HEK293 (cell line): ENCODE measurements at regions not wholly inside any gene's neighbourhood (a gene's known extent, or its start where the extent isn't known, plus 50 kb on each side); places are given as distances from the start of the nearest gene placed in this dataset.

Experiments used
- CTCF ChIA-PET: fragments of 350-600 bp; formaldehyde crosslinking; extraction: SDS; loops from one replicate; lab custom pipeline; 2021; ENCODE audit warnings: antibody characterized with exemption; lab: Yijun Ruan, JAX
- POLR2A ChIA-PET: fragments of 300-600 bp; formaldehyde crosslinking; extraction: SDS; loops from one replicate; lab custom pipeline; 2020; ENCODE audit warnings: antibody characterized with exemption, inconsistent platforms; lab: Yijun Ruan, JAX
- H3K27ac ChIP-seq: fragments of 200-500 bp; sonication (Bioruptor generic); 2 replicates; pipeline ENCODE4 v1.5.1; 2014; ENCODE audit warnings: low read depth, low read length, control low read depth, inconsistent platforms; ENCODE audit errors: extremely low read depth
- H3K36me3 ChIP-seq, 2 experiments: fragments of 200-500 bp in 1 of 2; sonication (Bioruptor generic) in 1 of 2; 1 replicate in 1 of 2; 2 replicates in 1 of 2; pipeline ENCODE4 v1.5.1; 2014 to 2017; ENCODE audit warnings: inconsistent platforms in 2 of 2, low read length in 2 of 2; ENCODE audit not compliant: control insufficient read depth in 2 of 2, insufficient read depth in 1 of 2
- H3K4me1 ChIP-seq: fragments of 200-500 bp; sonication (Bioruptor generic); 2 replicates; pipeline ENCODE4 v1.5.1; 2014; ENCODE audit warnings: mild to moderate bottlenecking, low read length, inconsistent platforms; ENCODE audit not compliant: control insufficient read depth, insufficient read depth
- H3K4me3 ChIP-seq: 2 replicates; pipeline ENCODE4 v1.5.1; 2011; ENCODE audit warnings: low read depth, mild to moderate bottlenecking, control low read depth, low read length, moderate library complexity
- H3K9me3 ChIP-seq: fragments of 200-500 bp; sonication (Bioruptor generic); 2 replicates; pipeline ENCODE4 v1.5.1; 2014; ENCODE audit warnings: low read depth, low read length, inconsistent platforms; ENCODE audit not compliant: control insufficient read depth, insufficient read depth
- ATF2 ChIP-seq: fragments of 450-650 bp; formaldehyde crosslinking; IDR thresholded peaks from 2 replicates; pipeline ENCODE4 v1.5.1; 2016; ENCODE audit warnings: missing biosample characterization, missing genetic modification characterization, low read depth
- ELK4 ChIP-seq: IDR thresholded peaks from 2 replicates; pipeline ENCODE4 v1.6.1; 2011; ENCODE audit warnings: mild to moderate bottlenecking, low read depth, low read length, borderline replicate concordance
- OVOL3 ChIP-seq: fragments of 450-650 bp; formaldehyde crosslinking; IDR thresholded peaks from 2 replicates; pipeline ENCODE4 v1.5.1; 2016; ENCODE audit warnings: missing biosample characterization, missing genetic modification characterization
- SP2 ChIP-seq: fragments of 450-650 bp; formaldehyde crosslinking; IDR thresholded peaks from 2 replicates; pipeline ENCODE4 v1.5.1; 2016; ENCODE audit warnings: missing biosample characterization, missing genetic modification characterization
- SP7 ChIP-seq: fragments of 450-650 bp; formaldehyde crosslinking; IDR thresholded peaks from 2 replicates; pipeline ENCODE4 v1.5.1; 2016; ENCODE audit warnings: missing biosample characterization, missing genetic modification characterization
- TSHZ1 ChIP-seq: fragments of 450-650 bp; formaldehyde crosslinking; IDR thresholded peaks from 2 replicates; pipeline ENCODE4 v1.5.1; 2016; ENCODE audit warnings: missing biosample characterization, missing genetic modification characterization, borderline replicate concordance
- ZBTB10 ChIP-seq: fragments of 450-650 bp; formaldehyde crosslinking; IDR thresholded peaks from 2 replicates; pipeline ENCODE4 v1.5.1; 2016; ENCODE audit warnings: missing biosample characterization, missing genetic modification characterization
- ZBTB7A ChIP-seq: fragments of 450-650 bp; formaldehyde crosslinking; IDR thresholded peaks from 2 replicates; pipeline ENCODE4 v1.5.1; 2016; ENCODE audit warnings: low read depth, missing biosample characterization, missing genetic modification characterization
- ZFP37 ChIP-seq: fragments of 450-650 bp; formaldehyde crosslinking; IDR thresholded peaks from 2 replicates; pipeline ENCODE4 v1.5.1; 2016; ENCODE audit warnings: missing biosample characterization, missing genetic modification characterization
- ZNF10 ChIP-seq: fragments of 450-650 bp; formaldehyde crosslinking; IDR thresholded peaks from 2 replicates; pipeline ENCODE4 v1.5.1; 2017; ENCODE audit warnings: missing biosample characterization, missing genetic modification characterization
- ZNF138 ChIP-seq: fragments of 450-650 bp; formaldehyde crosslinking; IDR thresholded peaks from 2 replicates; pipeline ENCODE4 v1.5.1; 2016; ENCODE audit warnings: missing biosample characterization, missing genetic modification characterization, borderline replicate concordance
- ZNF169 ChIP-seq: fragments of 450-650 bp; formaldehyde crosslinking; IDR thresholded peaks from 2 replicates; pipeline ENCODE4 v1.5.1; 2016; ENCODE audit warnings: missing biosample characterization, missing genetic modification characterization
- ZNF174 ChIP-seq: fragments of 450-650 bp; formaldehyde crosslinking; IDR thresholded peaks from 2 replicates; pipeline ENCODE4 v1.5.0; 2017; ENCODE audit warnings: missing biosample characterization, mild to moderate bottlenecking, missing genetic modification characterization
- ZNF18 ChIP-seq: fragments of 450-650 bp; formaldehyde crosslinking; IDR thresholded peaks from 2 replicates; pipeline ENCODE4 v1.5.1; 2016; ENCODE audit warnings: missing biosample characterization, missing genetic modification characterization
- ZNF211 ChIP-seq: fragments of 450-650 bp; formaldehyde crosslinking; IDR thresholded peaks from 2 replicates; pipeline ENCODE4 v1.5.1; 2016; ENCODE audit warnings: low read depth, missing biosample characterization, missing genetic modification characterization
- ZNF214 ChIP-seq: fragments of 450-650 bp; formaldehyde crosslinking; IDR thresholded peaks from 2 replicates; pipeline ENCODE4 v1.5.1; 2017; ENCODE audit warnings: missing biosample characterization, mild to moderate bottlenecking, missing genetic modification characterization, borderline replicate concordance
- ZNF23 ChIP-seq: fragments of 450-650 bp; formaldehyde crosslinking; IDR thresholded peaks from 2 replicates; pipeline ENCODE4 v1.5.1; 2016; ENCODE audit warnings: missing biosample characterization, missing genetic modification characterization, borderline replicate concordance
- ZNF274 ChIP-seq, 2 experiments: fragments of 200-500 bp in 1 of 2; fragments of 450-650 bp in 1 of 2; sonication (Bioruptor generic) in 1 of 2; formaldehyde crosslinking in 1 of 2; IDR thresholded peaks; 2 replicates each; pipeline versions ENCODE4 v1.5.1 to v1.6.1; 2014 to 2016; ENCODE audit warnings: borderline replicate concordance in 1 of 2, inconsistent platforms in 1 of 2, low read length in 1 of 2, missing biosample characterization in 1 of 2, missing genetic modification characterization in 1 of 2
- ZNF302 ChIP-seq: fragments of 450-650 bp; formaldehyde crosslinking; IDR thresholded peaks from 2 replicates; pipeline ENCODE4 v1.5.1; 2016; ENCODE audit warnings: missing biosample characterization, missing genetic modification characterization, low read depth
- ZNF341 ChIP-seq: fragments of 450-650 bp; formaldehyde crosslinking; IDR thresholded peaks from 2 replicates; pipeline ENCODE4; 2016; ENCODE audit warnings: low read depth, missing biosample characterization, missing genetic modification characterization
- ZNF394 ChIP-seq: fragments of 450-650 bp; formaldehyde crosslinking; IDR thresholded peaks from 2 replicates; pipeline ENCODE4 v1.5.1; 2016; ENCODE audit warnings: missing biosample characterization, missing genetic modification characterization, mild to moderate bottlenecking, moderate library complexity, borderline replicate concordance
- ZNF514 ChIP-seq: fragments of 450-650 bp; formaldehyde crosslinking; IDR thresholded peaks from 2 replicates; pipeline ENCODE4 v1.5.1; 2016; ENCODE audit warnings: missing biosample characterization, missing genetic modification characterization
- ZNF555 ChIP-seq: fragments of 450-650 bp; formaldehyde crosslinking; conservative IDR thresholded peaks from 2 replicates; pipeline ENCODE4 v1.5.1; 2017; ENCODE audit warnings: missing biosample characterization, mild to moderate bottlenecking, missing genetic modification characterization, inconsistent platforms
- ZNF645 ChIP-seq: fragments of 450-650 bp; formaldehyde crosslinking; IDR thresholded peaks from 2 replicates; pipeline ENCODE4; 2016; ENCODE audit warnings: missing biosample characterization, missing genetic modification characterization
- ZNF792 ChIP-seq: fragments of 450-650 bp; formaldehyde crosslinking; IDR thresholded peaks from 2 replicates; pipeline ENCODE4 v1.5.1; 2016; ENCODE audit warnings: missing biosample characterization, missing genetic modification characterization

GRCh38 chr4:101724093-101724492, 66.4 kb upstream of the BANK1 start:
- TF ChIP-seq ZFP37 (tag by site-specific recombination) (no peak), ZNF138 (tag by site-specific recombination) (no peak), ZNF302 (tag by site-specific recombination) (no peak), ZNF394 (tag by site-specific recombination) (no peak), ZNF555 (tag by site-specific recombination) (no peak), ZNF169 (tag by site-specific recombination) (no peak), ATF2 (no peak), SP2 (tag by site-specific recombination) (no peak), ZNF211 (tag by site-specific recombination) (no peak), ZNF10 (tag by site-specific recombination) (no peak), SP7 (tag by site-specific recombination) (no peak), ZNF214 (tag by site-specific recombination) (no peak), OVOL3 (tag by site-specific recombination) (no peak), ELK4 (no peak), ZNF514 (no peak), ZNF645 (tag by site-specific recombination) (no peak), ZNF341 (no peak), TSHZ1 (no peak), ZNF174 (tag by site-specific recombination) (no peak), ZNF792 (tag by site-specific recombination) (no peak)
- ChIA-PET POLR2A (no interaction called here), CTCF (no interaction called here)

GRCh38 chr4:101718810-101719209, 71.7 kb upstream of the BANK1 start:
- CTCF ChIA-PET = interaction anchor here (1.8 kb wide), 1 partner anchor 12 kb away, joined by 4 read pairs; no protein-coding TSS in a partner anchor
- TF ChIP-seq ZBTB10 (tag by site-specific recombination) (no peak), ZBTB7A (tag by site-specific recombination) (no peak), ZNF18 (tag by site-specific recombination) (no peak), ZNF274 (IDR thresholded peaks at IDR 0.05; ENCODE audit: low read length) (no peak), ZNF274 (tag by site-specific recombination; IDR thresholded peaks at IDR 0.05; ENCODE audit: borderline replicate concordance) (no peak), ZNF23 (tag by site-specific recombination) (no peak)

More at GRCh38 chr4:101724093-101724492, 66.4 kb upstream of the BANK1 start:
- Histone ChIP-seq H3K4me3 (no peak overlapping the region), H3K27ac (no peak overlapping the region), H3K36me3 (no peaks in the 10 kb centered on the region), H3K9me3 (no peaks in the 10 kb centered on the region), H3K4me1 (no peaks in the 10 kb centered on the region)

More at GRCh38 chr4:101718810-101719209, 71.7 kb upstream of the BANK1 start:
- POLR2A ChIA-PET = no interaction called here
- Histone ChIP-seq H3K4me3 (no peak overlapping the region), H3K4me1 (no peaks in the 10 kb centered on the region), H3K27ac (no peak overlapping the region), H3K9me3 (no peaks in the 10 kb centered on the region), H3K36me3 (no peaks in the 10 kb centered on the region)
